IMR-90 (cell line): ENCODE measurements at regions not wholly inside any gene's neighbourhood (a gene's known extent, or its start where the extent isn't known, plus 50 kb on each side); places are given as distances from the start of the nearest gene placed in this dataset.

Source experiments
- BHLHE40 ChIP-seq: fragments of 150-350 bp; IDR thresholded peaks from 2 replicates; pipeline ENCODE4 v1.6.1; 2016; ENCODE audit warnings: mild to moderate bottlenecking, low read depth, low read length
- CEBPB ChIP-seq: IDR thresholded peaks from 2 replicates; pipeline ENCODE4 v1.6.1; 2012; ENCODE audit warnings: low read depth, low read length, improper control_type of control experiment
- CHD1 ChIP-seq: IDR thresholded peaks from 2 replicates; pipeline ENCODE4 v1.6.1; 2012; ENCODE audit warnings: low read depth, low read length, improper control_type of control experiment
- MAFK ChIP-seq: IDR thresholded peaks from 2 replicates; pipeline ENCODE4 v1.6.1; 2012; ENCODE audit warnings: low read depth, low read length, improper control_type of control experiment
- MAZ ChIP-seq: IDR thresholded peaks from 2 replicates; pipeline ENCODE4 v1.6.1; 2012; ENCODE audit warnings: low read depth, mild to moderate bottlenecking, low read length, improper control_type of control experiment, moderate library complexity, borderline replicate concordance
- MXI1 ChIP-seq: IDR thresholded peaks from 2 replicates; pipeline ENCODE4 v1.6.1; 2012; ENCODE audit warnings: low read depth, mild to moderate bottlenecking, low read length, moderate library complexity, borderline replicate concordance
- POLR2A ChIP-seq: IDR thresholded peaks from 2 replicates; pipeline ENCODE4 v1.6.1; 2012; ENCODE audit warnings: mild to moderate bottlenecking, low read depth, low read length
- RAD21 ChIP-seq: IDR thresholded peaks from 2 replicates; pipeline ENCODE4 v1.6.1; 2012; ENCODE audit warnings: low read length, improper control_type of control experiment
- SMC3 ChIP-seq: fragments of 150-350 bp; IDR thresholded peaks from 2 replicates; pipeline ENCODE4 v1.6.1; 2016; ENCODE audit warnings: low read depth, mild to moderate bottlenecking, antibody characterized with exemption, low read length, moderate library complexity
- TF ChIP-seq, protein P1 (sequence below): conservative IDR thresholded peaks from 2 replicates; pipeline ENCODE4 v1.5.1; 2012; ENCODE audit warnings: mild to moderate bottlenecking, low read depth, low read length, improper control_type of control experiment
- TF ChIP-seq, protein P2 (sequence below): fragments of 150-350 bp; IDR thresholded peaks from 2 replicates; pipeline ENCODE4 v1.6.1; 2016; ENCODE audit warnings: low read depth, mild to moderate bottlenecking, low read length, moderate library complexity, borderline replicate concordance

DNA sequence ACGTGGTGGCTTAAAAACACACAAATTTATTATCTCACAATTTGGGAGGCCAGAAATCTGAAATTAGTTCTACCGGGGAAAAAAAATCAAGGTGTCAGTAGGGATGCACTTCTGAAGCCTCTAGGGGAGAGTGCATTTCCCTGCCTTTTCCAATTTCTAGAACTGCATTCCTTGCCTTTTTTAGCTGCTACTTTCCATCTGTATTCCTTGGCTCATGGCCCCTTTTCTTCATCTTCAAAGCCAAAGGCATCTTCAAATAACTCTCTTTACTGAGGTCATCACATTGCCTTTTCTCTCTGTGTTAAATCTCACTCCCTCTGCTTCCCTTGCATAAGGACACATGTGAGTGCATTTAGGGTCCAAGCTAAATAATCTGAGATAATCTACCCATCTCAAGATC lies 69.5 kb upstream of the NEO1 start:
- TF ChIP-seq, protein P1, sequence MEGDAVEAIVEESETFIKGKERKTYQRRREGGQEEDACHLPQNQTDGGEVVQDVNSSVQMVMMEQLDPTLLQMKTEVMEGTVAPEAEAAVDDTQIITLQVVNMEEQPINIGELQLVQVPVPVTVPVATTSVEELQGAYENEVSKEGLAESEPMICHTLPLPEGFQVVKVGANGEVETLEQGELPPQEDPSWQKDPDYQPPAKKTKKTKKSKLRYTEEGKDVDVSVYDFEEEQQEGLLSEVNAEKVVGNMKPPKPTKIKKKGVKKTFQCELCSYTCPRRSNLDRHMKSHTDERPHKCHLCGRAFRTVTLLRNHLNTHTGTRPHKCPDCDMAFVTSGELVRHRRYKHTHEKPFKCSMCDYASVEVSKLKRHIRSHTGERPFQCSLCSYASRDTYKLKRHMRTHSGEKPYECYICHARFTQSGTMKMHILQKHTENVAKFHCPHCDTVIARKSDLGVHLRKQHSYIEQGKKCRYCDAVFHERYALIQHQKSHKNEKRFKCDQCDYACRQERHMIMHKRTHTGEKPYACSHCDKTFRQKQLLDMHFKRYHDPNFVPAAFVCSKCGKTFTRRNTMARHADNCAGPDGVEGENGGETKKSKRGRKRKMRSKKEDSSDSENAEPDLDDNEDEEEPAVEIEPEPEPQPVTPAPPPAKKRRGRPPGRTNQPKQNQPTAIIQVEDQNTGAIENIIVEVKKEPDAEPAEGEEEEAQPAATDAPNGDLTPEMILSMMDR, result no peak
- no peak for TF ChIP-seq MAFK
- no peak for TF ChIP-seq SMC3
- no peak for TF ChIP-seq CEBPB
- no peak for TF ChIP-seq RAD21
- TF ChIP-seq POLR2A, result no peak
- no peak for TF ChIP-seq CHD1
- TF ChIP-seq MAZ, result no peak
- TF ChIP-seq, protein P2, sequence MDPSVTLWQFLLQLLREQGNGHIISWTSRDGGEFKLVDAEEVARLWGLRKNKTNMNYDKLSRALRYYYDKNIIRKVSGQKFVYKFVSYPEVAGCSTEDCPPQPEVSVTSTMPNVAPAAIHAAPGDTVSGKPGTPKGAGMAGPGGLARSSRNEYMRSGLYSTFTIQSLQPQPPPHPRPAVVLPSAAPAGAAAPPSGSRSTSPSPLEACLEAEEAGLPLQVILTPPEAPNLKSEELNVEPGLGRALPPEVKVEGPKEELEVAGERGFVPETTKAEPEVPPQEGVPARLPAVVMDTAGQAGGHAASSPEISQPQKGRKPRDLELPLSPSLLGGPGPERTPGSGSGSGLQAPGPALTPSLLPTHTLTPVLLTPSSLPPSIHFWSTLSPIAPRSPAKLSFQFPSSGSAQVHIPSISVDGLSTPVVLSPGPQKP, result no peak
- no peak for TF ChIP-seq BHLHE40
- TF ChIP-seq MXI1, result no peak
